ENCODE measurements at regions not wholly inside any gene's neighbourhood (a gene's known extent, or its start where the extent isn't known, plus 50 kb on each side); places are given as distances from the start of the nearest gene placed in this dataset.
"Not testable (repeated sequence)": the region's sequence is repeated elsewhere in the genome, so short reads cannot be mapped to it uniquely, and the experiment has no call there.

DNA sequence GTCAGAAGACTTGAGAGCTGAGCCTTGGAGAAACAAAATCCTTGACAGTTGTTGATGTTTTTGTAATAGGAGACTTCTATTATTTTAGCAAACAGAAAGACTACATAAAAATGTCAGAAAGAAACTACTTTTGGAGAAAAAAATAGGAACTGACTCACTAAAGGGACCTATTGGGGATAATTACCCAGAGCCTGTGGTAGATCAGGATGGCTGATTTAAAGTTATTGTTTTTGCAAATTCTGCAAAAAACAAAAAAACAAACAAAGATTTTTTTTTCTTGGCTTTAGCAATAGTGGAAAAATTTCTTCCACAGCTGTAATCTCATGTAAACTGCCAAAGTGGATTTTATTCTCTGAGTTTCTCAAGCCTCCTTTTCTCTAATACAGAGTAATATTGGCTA is 101.5 kb upstream of the SATB1 start:
- no peak for DNase-seq

- not testable (repeated sequence) for DNase-seq
These were observed 91.0 kb upstream of the SATB1 start for GRCh38 chr3:18516170-18516569.

DNA sequence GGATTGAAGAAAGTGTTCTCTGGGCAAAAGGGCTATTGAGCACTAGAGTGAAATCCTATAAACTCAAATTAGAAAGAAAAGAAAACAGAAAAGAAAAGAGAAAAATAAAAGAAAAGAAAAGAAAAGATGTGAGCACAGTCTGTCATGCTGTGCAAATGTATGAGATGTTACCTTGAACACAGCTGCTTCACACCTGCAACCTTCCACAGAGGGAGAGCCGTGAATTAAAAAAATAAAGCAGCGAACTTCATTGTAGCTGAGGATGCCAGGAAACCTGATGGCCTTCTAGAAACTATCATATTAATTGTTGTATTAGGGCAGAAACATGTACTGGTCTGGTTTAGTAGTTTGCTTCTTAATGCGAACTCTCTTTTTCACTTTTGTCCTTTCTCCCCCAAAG is 88.0 kb upstream of the SATB1 start:
- no peak for DNase-seq

DNA sequence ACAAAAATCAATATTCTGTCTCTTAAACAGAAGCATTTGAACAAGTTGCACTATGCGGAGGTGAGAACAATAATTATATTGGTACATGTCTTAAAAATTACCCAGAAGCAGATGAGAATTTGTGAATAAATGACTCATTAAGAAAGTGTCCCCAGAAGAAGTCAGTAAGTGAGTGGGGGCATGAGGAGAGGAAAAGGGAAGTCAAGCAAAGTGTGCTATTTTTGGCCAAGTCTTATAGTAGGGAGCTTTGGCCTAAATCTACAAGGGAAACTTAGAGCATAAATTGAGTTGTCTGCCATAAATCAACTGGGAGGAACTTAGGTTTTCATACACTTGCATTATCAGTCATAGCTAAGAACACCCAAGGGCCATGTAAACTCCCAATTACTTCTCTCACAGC is 86.9 kb upstream of the SATB1 start:
- no peak for DNase-seq

- no peak for DNase-seq
These were observed 85.8 kb upstream of the SATB1 start for GRCh38 chr3:18510947-18511346.

DNA sequence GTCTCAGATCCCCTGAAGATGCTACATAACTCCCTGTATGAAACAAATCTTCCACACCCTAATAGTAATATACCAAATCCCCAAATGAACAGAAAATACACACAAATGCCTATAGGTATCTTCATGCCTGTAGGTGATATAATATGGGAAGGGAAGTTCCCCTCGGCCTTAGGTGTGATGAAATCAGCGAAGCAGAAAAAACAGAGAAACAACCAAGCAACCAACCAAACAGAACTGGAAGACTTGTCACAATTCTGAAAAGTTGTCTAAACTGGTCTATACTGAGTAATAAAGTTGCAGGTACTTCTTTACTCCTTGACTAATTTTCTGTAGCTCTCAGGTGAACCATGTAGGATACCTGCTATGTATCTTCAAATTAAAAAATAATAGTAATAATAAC is 82.2 kb upstream of the SATB1 start:
- DNase-seq, result no peak

DNA sequence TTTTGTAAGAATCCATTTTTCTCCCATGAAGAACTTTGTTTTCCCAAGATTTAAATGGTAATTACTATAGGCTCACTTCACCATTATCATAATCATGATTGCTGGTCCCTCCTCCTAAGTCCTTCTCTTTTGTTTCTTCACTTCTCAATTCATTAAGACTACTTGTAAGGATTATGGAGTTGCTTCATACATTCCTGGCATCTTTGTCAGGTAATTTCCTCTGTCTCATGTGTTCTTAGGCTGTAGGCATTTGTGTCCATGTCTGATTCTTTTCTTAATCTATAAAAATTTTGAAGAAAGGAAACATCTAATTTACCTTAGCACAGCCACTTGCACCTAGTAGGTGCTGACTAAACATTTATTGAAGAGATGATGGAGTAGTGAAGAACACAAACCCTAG is 79.9 kb upstream of the SATB1 start:
- no peak for DNase-seq

DNA sequence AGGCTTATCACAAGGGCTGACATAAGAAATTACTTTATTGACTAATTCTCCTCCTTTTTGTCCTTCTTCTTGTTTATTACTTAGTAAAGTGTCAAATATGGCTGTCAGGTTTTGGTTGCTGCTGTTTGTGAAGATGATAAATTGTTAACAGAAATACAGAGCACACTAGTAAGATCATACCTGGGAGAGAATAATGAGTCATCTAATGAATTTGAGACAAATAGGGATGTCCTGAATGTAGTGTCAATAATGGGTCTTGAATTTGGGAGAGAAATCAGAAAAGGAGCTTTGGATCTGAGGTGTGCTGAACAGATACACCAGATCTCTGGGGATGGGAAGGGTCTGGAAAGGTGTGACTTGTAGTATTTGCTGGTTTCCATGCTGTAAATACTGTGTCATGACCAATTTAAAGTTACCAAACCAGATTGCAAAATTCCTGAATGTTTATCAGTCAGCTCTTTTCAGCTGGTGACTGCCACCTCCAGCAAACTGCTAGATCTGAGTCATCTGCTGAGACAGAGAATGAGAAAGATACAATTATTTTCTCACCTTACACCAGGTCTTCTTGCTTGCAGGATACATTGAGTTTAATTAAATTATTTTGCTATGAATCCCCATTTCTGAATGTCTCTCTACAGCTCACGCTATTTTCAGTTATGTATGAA is 76.7 kb upstream of the SATB1 start:
- no peak for DNase-seq

DNA sequence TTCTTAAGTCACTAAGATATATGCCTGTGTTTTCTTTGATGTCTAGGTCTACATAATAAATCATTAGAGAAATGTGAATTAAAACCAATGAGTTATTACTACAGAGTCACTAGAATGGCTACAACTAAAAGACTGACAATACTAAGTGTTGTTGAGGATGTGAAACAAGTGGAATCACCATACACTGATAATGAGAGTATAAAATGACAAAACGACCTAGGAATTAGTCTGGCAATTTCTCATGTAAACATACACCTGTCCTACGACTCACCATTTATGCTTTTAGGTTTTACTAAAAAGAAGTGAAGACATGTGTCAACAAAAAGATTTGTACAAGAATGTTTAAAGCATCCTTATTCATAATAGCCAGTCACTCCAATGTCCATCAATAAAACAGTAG is 75.2 kb upstream of the SATB1 start:
- DNase-seq, result no peak

DNA sequence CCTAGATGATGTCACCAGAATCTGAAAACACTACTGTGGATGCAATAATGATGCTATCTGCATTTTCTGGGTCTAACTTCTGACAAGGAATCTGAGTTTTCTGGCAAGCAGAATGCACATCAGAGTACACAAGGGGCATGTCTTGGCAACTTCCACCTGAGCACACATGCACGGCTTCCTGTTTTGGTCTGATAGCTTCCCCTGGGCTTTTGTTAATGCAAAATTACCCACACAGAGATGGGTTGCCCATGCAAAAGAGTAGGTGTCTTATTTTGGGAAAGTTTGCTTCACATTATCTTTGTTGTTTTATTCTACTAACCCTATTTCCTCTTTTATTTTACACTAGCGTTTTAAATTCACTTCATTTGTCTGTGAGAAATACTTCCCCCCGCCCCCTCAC is 74.2 kb upstream of the SATB1 start:
- DNase-seq, result no peak

DNA sequence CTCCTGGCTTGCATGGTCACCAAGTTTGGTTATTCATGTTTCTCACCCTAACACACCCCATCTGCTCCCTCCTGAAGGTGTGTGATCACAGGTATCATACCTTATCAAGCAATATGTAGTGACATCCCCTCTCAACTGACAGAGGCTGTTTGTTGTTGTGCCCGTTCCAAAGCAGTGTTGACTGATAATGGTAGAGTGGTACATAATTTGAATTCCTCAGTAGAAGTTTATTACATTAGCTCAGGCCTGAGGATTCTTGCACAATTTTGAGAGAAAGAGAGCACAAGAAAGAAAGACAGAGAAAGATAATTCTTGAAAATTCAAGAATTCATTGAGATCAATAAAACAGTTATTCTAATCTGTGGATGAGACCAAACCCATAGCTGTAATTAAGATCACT is 69.1 kb upstream of the SATB1 start:
- DNase-seq, result no peak

DNA sequence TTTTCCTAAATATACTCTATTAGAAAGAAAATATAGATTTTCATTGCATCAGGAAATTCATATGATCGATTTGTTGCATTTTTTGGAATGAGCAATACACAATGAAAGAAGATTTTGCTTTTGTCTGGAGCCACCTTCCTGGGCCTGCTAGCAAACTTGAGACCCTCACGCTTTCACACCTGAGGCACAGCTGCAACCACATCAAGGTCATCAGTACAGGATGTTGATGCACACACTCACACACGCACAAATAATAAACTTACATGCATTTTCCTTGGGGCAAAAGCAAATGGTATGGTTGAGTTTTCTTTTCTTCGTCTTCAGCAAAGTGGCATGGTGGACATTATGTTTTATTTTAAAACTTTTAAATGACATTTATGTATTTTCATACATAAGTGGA is 64.8 kb upstream of the SATB1 start:
- no peak for DNase-seq

DNA sequence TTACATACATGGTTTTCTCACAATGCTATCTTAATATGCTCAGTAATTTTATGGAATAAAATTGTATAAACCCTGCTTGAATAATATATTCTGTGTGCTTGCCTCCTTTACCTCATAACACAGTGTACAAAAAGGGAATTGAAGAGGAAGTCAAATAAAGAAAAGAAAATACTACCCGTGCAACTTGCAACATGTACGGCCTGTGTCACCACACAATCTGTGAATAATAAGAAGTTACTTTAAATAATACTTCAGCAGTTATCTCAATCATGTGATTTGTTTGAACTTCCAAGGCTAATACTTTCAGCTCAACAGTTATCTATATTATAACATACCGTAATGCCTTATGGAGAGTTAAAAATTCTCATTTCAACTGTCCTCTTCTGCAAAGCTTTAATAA is 58.1 kb upstream of the SATB1 start:
- DNase-seq, result no peak

DNA sequence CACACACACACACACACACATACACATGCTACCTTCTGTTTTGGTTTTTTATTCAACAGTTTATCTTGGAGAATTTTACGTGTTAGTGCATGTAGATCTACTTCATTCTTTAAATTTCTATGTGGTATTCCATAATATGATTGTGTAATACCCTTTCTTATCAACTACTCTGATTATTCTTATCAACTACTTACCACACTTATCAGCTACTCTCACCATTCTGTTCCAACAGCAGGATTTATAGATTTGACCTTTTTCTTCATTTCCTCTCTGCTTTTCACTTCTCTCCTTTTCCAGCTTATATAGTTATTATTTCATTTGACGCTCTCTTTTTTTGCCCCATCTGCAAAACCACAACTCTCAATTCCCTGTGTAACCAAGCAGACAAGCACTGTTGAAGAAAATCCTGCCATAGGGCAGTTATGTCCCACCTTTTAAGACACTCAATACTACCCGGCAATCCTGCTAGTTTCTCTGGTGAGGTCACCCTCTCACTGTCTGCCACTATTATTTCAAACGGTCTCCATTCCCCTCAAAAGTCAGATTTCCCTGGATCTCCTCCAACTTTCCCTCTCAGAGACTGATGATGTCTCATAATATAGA is 56.9 kb upstream of the SATB1 start:
- no peak for DNase-seq

GRCh38 chr3:18477620-18478019 is 52.5 kb upstream of the SATB1 start:
- DNase-seq, result no peak

All from NCI-H1694 treated with DMSO at 0.1 percent for 48 hours (cell line).